ENCODE measurements at regions not wholly inside any gene's neighbourhood (a gene's known extent, or its start where the extent isn't known, plus 50 kb on each side); places are given as distances from the start of the nearest gene placed in this dataset.
A peak's percentile ranks its signal among the peaks of the same experiment; 100 is the strongest.
"Not testable (repeated sequence)": the region's sequence is repeated elsewhere in the genome, so short reads cannot be mapped to it uniquely, and the experiment has no call there.

- H3K27ac ChIP-seq (ENCODE audit: low read length); H3K9ac ChIP-seq (ENCODE audit: low read length); H3K4me2 ChIP-seq (ENCODE audit: low read length); H3K9me2 ChIP-seq (replicated peaks; ENCODE audit: low read length); CTCF ChIA-PET; H4K20me1 ChIP-seq (ENCODE audit: low read length); intact Hi-C loops (cut with micrococcal nuclease); H2AFZ ChIP-seq (ENCODE audit: low read length); DNase-seq; H3K4me1 ChIP-seq (ENCODE audit: insufficient read depth, low read length); H3F3A ChIP-seq (ENCODE audit: low read length, unreplicated experiment); H3K4me3 ChIP-seq (ENCODE audit: low read length); H3K79me2 ChIP-seq (ENCODE audit: low read length); H3K9me3 ChIP-seq (ENCODE audit: low read length); POLR2A ChIA-PET (ENCODE audit: unreplicated experiment); ATAC-seq; H3K27me3 ChIP-seq (ENCODE audit: low read length); BruUV-seq (replicated peaks); H3K36me3 ChIP-seq (ENCODE audit: low read depth, low read length): not testable (repeated sequence)
Measured at GRCh38 chr16:46396883-46397270, 224.3 kb downstream of the SHCBP1 start.

GRCh38 chr16:46396131-46396882 lies 224.9 kb downstream of the SHCBP1 start:
- H3K9me3 ChIP-seq (ENCODE audit: low read length); H3K4me1 ChIP-seq (ENCODE audit: insufficient read depth, low read length); H3K4me2 ChIP-seq (ENCODE audit: low read length); POLR2A ChIA-PET (ENCODE audit: unreplicated experiment); intact Hi-C loops (cut with micrococcal nuclease); H3F3A ChIP-seq (ENCODE audit: low read length, unreplicated experiment); H4K20me1 ChIP-seq (ENCODE audit: low read length); ATAC-seq; CTCF ChIA-PET; H3K36me3 ChIP-seq (ENCODE audit: low read depth, low read length); H3K79me2 ChIP-seq (ENCODE audit: low read length); H3K4me3 ChIP-seq (ENCODE audit: low read length); H3K9me2 ChIP-seq (replicated peaks; ENCODE audit: low read length); H3K9ac ChIP-seq (ENCODE audit: low read length); H3K27ac ChIP-seq (ENCODE audit: low read length); H2AFZ ChIP-seq (ENCODE audit: low read length); H3K27me3 ChIP-seq (ENCODE audit: low read length); BruUV-seq (replicated peaks): not testable (repeated sequence)
- DNase-seq: peak; percentile 1

GRCh38 chr16:46395391-46395921 lies 225.7 kb downstream of the SHCBP1 start:
- H3K9me3 ChIP-seq (ENCODE audit: low read length); H3K79me2 ChIP-seq (ENCODE audit: low read length); H3K4me1 ChIP-seq (ENCODE audit: insufficient read depth, low read length); intact Hi-C loops (cut with micrococcal nuclease); H3K27me3 ChIP-seq (ENCODE audit: low read length); H3K4me2 ChIP-seq (ENCODE audit: low read length); H3K4me3 ChIP-seq (ENCODE audit: low read length); ATAC-seq; CTCF ChIA-PET; H3K27ac ChIP-seq (ENCODE audit: low read length); H3K9ac ChIP-seq (ENCODE audit: low read length); H2AFZ ChIP-seq (ENCODE audit: low read length); H4K20me1 ChIP-seq (ENCODE audit: low read length); H3K9me2 ChIP-seq (replicated peaks; ENCODE audit: low read length); H3K36me3 ChIP-seq (ENCODE audit: low read depth, low read length); POLR2A ChIA-PET (ENCODE audit: unreplicated experiment); H3F3A ChIP-seq (ENCODE audit: low read length, unreplicated experiment); BruUV-seq (replicated peaks): not testable (repeated sequence)
- peak; percentile 11 for DNase-seq

GRCh38 chr16:46394963-46395362 lies 226.2 kb downstream of the SHCBP1 start:
- H3K27ac ChIP-seq (ENCODE audit: low read length); H4K20me1 ChIP-seq (ENCODE audit: low read length); DNase-seq; H3K9ac ChIP-seq (ENCODE audit: low read length); POLR2A ChIA-PET (ENCODE audit: unreplicated experiment); BruUV-seq (replicated peaks); H3F3A ChIP-seq (ENCODE audit: low read length, unreplicated experiment); ATAC-seq; H3K36me3 ChIP-seq (ENCODE audit: low read depth, low read length); CTCF ChIA-PET; H3K9me3 ChIP-seq (ENCODE audit: low read length); H3K27me3 ChIP-seq (ENCODE audit: low read length); H3K79me2 ChIP-seq (ENCODE audit: low read length); H3K4me3 ChIP-seq (ENCODE audit: low read length); intact Hi-C loops (cut with micrococcal nuclease); H3K4me1 ChIP-seq (ENCODE audit: insufficient read depth, low read length); H3K9me2 ChIP-seq (replicated peaks; ENCODE audit: low read length); H2AFZ ChIP-seq (ENCODE audit: low read length); H3K4me2 ChIP-seq (ENCODE audit: low read length): not testable (repeated sequence)

- ATAC-seq: not testable (repeated sequence)
Measured at GRCh38 chr16:46394149-46394548, 227.0 kb downstream of the SHCBP1 start.

GRCh38 chr16:46392930-46393722 lies 228.1 kb downstream of the SHCBP1 start:
- H3K4me2 ChIP-seq (ENCODE audit: low read length); H2AFZ ChIP-seq (ENCODE audit: low read length); CTCF ChIA-PET; POLR2A ChIA-PET (ENCODE audit: unreplicated experiment); H3K36me3 ChIP-seq (ENCODE audit: low read depth, low read length); intact Hi-C loops (cut with micrococcal nuclease); H3K9me3 ChIP-seq (ENCODE audit: low read length); H3K79me2 ChIP-seq (ENCODE audit: low read length); BruUV-seq (replicated peaks); H3K27ac ChIP-seq (ENCODE audit: low read length); H3K4me3 ChIP-seq (ENCODE audit: low read length); H3K9me2 ChIP-seq (replicated peaks; ENCODE audit: low read length); H3K9ac ChIP-seq (ENCODE audit: low read length); ATAC-seq; H3K4me1 ChIP-seq (ENCODE audit: insufficient read depth, low read length); H3K27me3 ChIP-seq (ENCODE audit: low read length); H4K20me1 ChIP-seq (ENCODE audit: low read length); H3F3A ChIP-seq (ENCODE audit: low read length, unreplicated experiment): not testable (repeated sequence)
- DNase-seq: peak; percentile 14

More at GRCh38 chr16:46394149-46394548, 227.0 kb downstream of the SHCBP1 start:
- H2AFZ ChIP-seq (ENCODE audit: low read length); H3K4me3 ChIP-seq (ENCODE audit: low read length); H3K79me2 ChIP-seq (ENCODE audit: low read length); DNase-seq; CTCF ChIA-PET; H3F3A ChIP-seq (ENCODE audit: low read length, unreplicated experiment); POLR2A ChIA-PET (ENCODE audit: unreplicated experiment); intact Hi-C loops (cut with micrococcal nuclease); H3K4me1 ChIP-seq (ENCODE audit: insufficient read depth, low read length); H3K9ac ChIP-seq (ENCODE audit: low read length); H3K27ac ChIP-seq (ENCODE audit: low read length); H3K36me3 ChIP-seq (ENCODE audit: low read depth, low read length); H3K9me3 ChIP-seq (ENCODE audit: low read length); H3K9me2 ChIP-seq (replicated peaks; ENCODE audit: low read length); H4K20me1 ChIP-seq (ENCODE audit: low read length); BruUV-seq (replicated peaks); H3K27me3 ChIP-seq (ENCODE audit: low read length); H3K4me2 ChIP-seq (ENCODE audit: low read length): not testable (repeated sequence)
